PC-3 (cell line): ENCODE measurements at regions not wholly inside any gene's neighbourhood (a gene's known extent, or its start where the extent isn't known, plus 50 kb on each side); places are given as distances from the start of the nearest gene placed in this dataset.

Source experiments
- ATAC-seq: fragments of 200-7000 bp; cut with Tn5 transposase; 2 replicates; pipeline ENCODE4 v1.9.1; 2020; ENCODE audit warnings: mild to moderate bottlenecking, moderate library complexity
- BruUV-seq: library from RNA; stranded (reverse); fragments of 400-500 nt; replicated peaks from 2 replicates; lab custom pipeline; 2021; lab: Mats Ljungman, UMichigan
- CTCF ChIA-PET: fragments of 300-600 bp; sonication (Branson Sonifier 250); formaldehyde crosslinking; loops from one replicate; lab custom pipeline; 2022; ENCODE audit warnings: antibody characterized with exemption; lab: Charles Lee
- POLR2A ChIA-PET: fragments of 300-600 bp; sonication (Branson Sonifier 250); formaldehyde crosslinking; loops from one replicate; lab custom pipeline; 2022; ENCODE audit warnings: antibody characterized with exemption; ENCODE audit not compliant: unreplicated experiment; lab: Charles Lee
- DNase-seq: peaks from one replicate; pipeline ENCODE4 v3.0.0-alpha.2; 2015
- H2AFZ ChIP-seq: fragments of 300-600 bp; sonication (generic); 2 replicates; pipeline ENCODE4 v1.6.0; 2016; ENCODE audit warnings: antibody characterized with exemption, low read length
- H3F3A ChIP-seq: fragments of 300-600 bp; sonication (generic); one replicate; pipeline ENCODE4 v1.6.0; 2017; ENCODE audit warnings: antibody characterized with exemption, low read length, control low read depth, mild to moderate bottlenecking; ENCODE audit not compliant: unreplicated experiment
- H3K27ac ChIP-seq: fragments of 300-600 bp; sonication (generic); 2 replicates; pipeline ENCODE4 v1.5.1; 2016; ENCODE audit warnings: mild to moderate bottlenecking, low read length
- H3K27me3 ChIP-seq: fragments of 300-600 bp; sonication (generic); 2 replicates; pipeline ENCODE4 v1.6.1; 2016; ENCODE audit warnings: low read length, mixed read lengths
- H3K36me3 ChIP-seq: fragments of 300-600 bp; sonication (generic); 2 replicates; pipeline ENCODE4 v1.6.1; 2016; ENCODE audit warnings: low read depth, mixed run types, low read length, mixed read lengths
- H3K4me1 ChIP-seq: fragments of 300-600 bp; sonication (generic); 2 replicates; pipeline ENCODE4 v1.5.1; 2016; ENCODE audit warnings: low read length; ENCODE audit not compliant: insufficient read depth
- H3K4me2 ChIP-seq: fragments of 300-600 bp; sonication (generic); 2 replicates; pipeline ENCODE4 v1.6.0; 2016; ENCODE audit warnings: low read length
- H3K4me3 ChIP-seq: fragments of 300-600 bp; sonication (generic); 2 replicates; pipeline ENCODE4 v1.5.1; 2016; ENCODE audit warnings: mild to moderate bottlenecking, low read length, mixed read lengths
- H3K79me2 ChIP-seq: fragments of 300-600 bp; sonication (generic); 2 replicates; pipeline ENCODE4 v1.6.1; 2017; ENCODE audit warnings: low read length, mixed read lengths
- H3K9ac ChIP-seq: fragments of 300-600 bp; sonication (generic); 2 replicates; pipeline ENCODE4 v1.6.0; 2016; ENCODE audit warnings: mild to moderate bottlenecking, low read length
- H3K9me2 ChIP-seq: fragments of 300-600 bp; sonication (generic); replicated peaks from 2 replicates; pipeline ENCODE4 v1.6.1; 2016; ENCODE audit warnings: mixed run types, low read length, mixed read lengths
- H3K9me3 ChIP-seq: fragments of 300-600 bp; sonication (generic); 2 replicates; pipeline ENCODE4 v1.6.1; 2016; ENCODE audit warnings: low read length, mixed read lengths
- H4K20me1 ChIP-seq: fragments of 300-600 bp; sonication (generic); 2 replicates; pipeline ENCODE4 v1.6.1; 2016; ENCODE audit warnings: low read length, mixed read lengths
- EZH2 ChIP-seq: fragments of 300-600 bp; sonication (generic); IDR thresholded peaks from one replicate; pipeline ENCODE4 v1.6.1; 2017; ENCODE audit warnings: antibody characterized with exemption, mild to moderate bottlenecking, low read length; ENCODE audit not compliant: unreplicated experiment
- EZH2phosphoT487 ChIP-seq: fragments of 300-600 bp; sonication (generic); IDR thresholded peaks from 2 replicates; pipeline ENCODE4 v1.6.1; 2018; ENCODE audit warnings: mild to moderate bottlenecking, antibody characterized with exemption, low read length, borderline replicate concordance
- intact Hi-C: fragments of 100-400 bp; cut with micrococcal nuclease; formaldehyde crosslinking; loops from 2 replicates; pipeline ENCODE4 v1.9.0; 2023
- TF ChIP-seq, protein P1 (sequence below): fragments of 300-600 bp; sonication (generic); conservative IDR thresholded peaks from 2 replicates; pipeline ENCODE4 v1.5.1; 2017; ENCODE audit warnings: antibody characterized with exemption, low read depth, mild to moderate bottlenecking, low read length

DNA sequence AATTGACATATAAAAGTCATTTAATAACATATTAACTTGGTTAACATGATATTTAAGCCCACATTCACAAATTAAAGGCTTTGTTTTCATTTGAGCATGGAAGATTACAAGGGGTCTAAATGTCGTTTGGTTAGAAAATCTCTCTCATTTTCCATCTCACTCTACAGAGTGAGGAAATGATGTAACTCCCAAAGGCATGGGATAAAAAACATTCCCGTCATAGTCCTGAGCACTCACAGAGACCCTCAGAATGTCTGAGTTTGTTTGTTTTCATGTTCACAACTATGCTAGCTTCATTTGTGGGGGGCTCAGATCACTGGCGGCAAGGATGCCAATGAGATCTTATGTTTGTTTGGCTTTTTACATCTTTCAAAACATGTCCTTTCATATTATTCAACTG is 307.5 kb downstream of the TBC1D4 start:
- ATAC-seq (no peak), DNase-seq (no peak)
- Histone ChIP-seq H3K9ac (no peak overlapping the region), H2AFZ (no peak overlapping the region), H3K4me2 (no peak overlapping the region), H3K9me3 (no peaks in the 10 kb centered on the region), H3K9me2 (no peaks in the 10 kb centered on the region), H3K27me3 (no peaks in the 10 kb centered on the region), H3K79me2 (no peaks in the 10 kb centered on the region), H3K27ac (no peak overlapping the region), H3F3A (no peaks in the 10 kb centered on the region), H3K4me1 (no peaks in the 10 kb centered on the region), H3K4me3 (no peak overlapping the region), H4K20me1 (no peaks in the 10 kb centered on the region), H3K36me3 (no peaks in the 10 kb centered on the region)
- TF ChIP-seq EZH2phosphoT487: no peak
- TF ChIP-seq, protein P1, sequence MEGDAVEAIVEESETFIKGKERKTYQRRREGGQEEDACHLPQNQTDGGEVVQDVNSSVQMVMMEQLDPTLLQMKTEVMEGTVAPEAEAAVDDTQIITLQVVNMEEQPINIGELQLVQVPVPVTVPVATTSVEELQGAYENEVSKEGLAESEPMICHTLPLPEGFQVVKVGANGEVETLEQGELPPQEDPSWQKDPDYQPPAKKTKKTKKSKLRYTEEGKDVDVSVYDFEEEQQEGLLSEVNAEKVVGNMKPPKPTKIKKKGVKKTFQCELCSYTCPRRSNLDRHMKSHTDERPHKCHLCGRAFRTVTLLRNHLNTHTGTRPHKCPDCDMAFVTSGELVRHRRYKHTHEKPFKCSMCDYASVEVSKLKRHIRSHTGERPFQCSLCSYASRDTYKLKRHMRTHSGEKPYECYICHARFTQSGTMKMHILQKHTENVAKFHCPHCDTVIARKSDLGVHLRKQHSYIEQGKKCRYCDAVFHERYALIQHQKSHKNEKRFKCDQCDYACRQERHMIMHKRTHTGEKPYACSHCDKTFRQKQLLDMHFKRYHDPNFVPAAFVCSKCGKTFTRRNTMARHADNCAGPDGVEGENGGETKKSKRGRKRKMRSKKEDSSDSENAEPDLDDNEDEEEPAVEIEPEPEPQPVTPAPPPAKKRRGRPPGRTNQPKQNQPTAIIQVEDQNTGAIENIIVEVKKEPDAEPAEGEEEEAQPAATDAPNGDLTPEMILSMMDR: no peak
- no peak for TF ChIP-seq EZH2
- ChIA-PET POLR2A (no interaction called here), CTCF (no interaction called here)
- intact Hi-C loops: no loop called here
- BruUV-seq: no TSS peak

DNA sequence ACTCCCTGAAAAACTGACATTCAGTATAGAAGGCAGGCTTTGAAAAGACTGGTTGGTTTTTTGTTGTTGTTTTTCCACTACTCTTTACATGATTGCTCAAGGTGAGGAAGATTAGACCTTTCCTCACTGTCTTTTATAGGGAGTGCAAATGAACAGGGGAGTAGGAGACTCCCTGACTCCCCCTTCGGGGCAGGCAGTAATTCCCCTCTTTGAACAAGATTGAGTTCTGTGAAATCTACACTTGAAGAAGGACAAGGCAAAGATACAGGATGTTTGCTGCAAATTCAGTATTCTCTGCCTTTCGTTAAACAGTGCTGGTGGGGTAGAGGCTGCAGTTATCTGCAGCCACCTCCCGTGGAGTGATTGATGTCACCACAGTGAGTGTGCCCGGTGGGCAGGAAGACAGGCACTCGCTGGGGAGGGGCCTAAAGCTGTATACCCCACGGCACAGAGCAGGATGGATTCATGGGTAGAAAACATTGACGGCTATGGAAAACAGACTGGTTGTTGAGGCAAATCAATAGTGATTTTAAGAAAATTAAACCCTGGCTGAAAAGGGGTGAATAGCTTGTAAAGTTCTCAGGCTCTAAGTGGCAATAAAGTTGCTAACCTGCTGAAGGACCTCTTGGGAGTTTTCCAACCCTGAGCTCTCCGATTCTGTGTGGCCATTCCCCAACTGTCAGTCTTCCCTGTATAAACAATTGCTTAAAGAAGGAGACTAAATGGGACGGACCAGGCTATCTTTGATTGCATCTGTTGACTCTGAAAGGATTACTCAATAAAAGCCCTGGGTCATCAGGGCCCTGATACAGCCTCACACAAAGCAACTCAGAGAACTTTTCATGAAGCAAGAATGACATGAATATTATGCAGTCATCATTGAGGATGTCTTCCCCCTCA is 308.3 kb downstream of the TBC1D4 start:
- no peaks in the 10 kb centered on the region for H3K9me2 ChIP-seq
- intact Hi-C loops: no loop called here
- ChIA-PET POLR2A (no interaction called here), CTCF (no interaction called here)
- no peak overlapping the region for H3K4me2 ChIP-seq
- H3K27me3 ChIP-seq: no peaks in the 10 kb centered on the region
- TF ChIP-seq EZH2: no peak
- TF ChIP-seq, protein P1: no peak
- TF ChIP-seq EZH2phosphoT487: no peak
- no peaks in the 10 kb centered on the region for H3K4me1 ChIP-seq
- H3K36me3 ChIP-seq: no peaks in the 10 kb centered on the region
- no peaks in the 10 kb centered on the region for H3F3A ChIP-seq
- no peak overlapping the region for H3K9ac ChIP-seq
- H3K79me2 ChIP-seq: no peaks in the 10 kb centered on the region
- H2AFZ ChIP-seq: no peak overlapping the region
- BruUV-seq: no TSS peak
- ATAC-seq: no peak
- H3K4me3 ChIP-seq: no peak overlapping the region
- H3K9me3 ChIP-seq: no peaks in the 10 kb centered on the region
- no peak for DNase-seq
- no peaks in the 10 kb centered on the region for H4K20me1 ChIP-seq
- H3K27ac ChIP-seq: no peak overlapping the region

DNA sequence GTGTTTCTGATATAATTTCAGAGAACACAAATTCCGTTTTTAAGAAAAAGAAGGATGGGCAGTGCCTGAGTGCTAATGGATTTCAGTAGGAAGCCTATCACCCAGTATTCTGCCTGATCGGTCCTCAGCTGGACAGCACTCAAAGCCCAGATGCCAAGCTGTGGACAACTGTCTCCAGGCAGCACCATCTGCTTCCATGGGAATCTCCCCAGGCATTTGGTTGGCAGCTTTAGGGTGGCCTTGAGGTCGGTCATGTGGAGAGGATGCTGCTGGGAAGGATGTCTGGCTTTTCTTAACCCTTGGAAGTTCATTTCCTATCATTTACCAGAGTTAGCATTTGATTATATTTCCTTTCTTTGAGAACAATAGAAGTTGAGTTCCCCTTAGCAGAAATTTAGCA is 311.7 kb downstream of the TBC1D4 start:
- TF ChIP-seq EZH2phosphoT487 (no peak), EZH2 (no peak)
- TF ChIP-seq, protein P1: no peak
- no peak overlapping the region for H3K4me3 ChIP-seq
- POLR2A ChIA-PET: no interaction called here
- H4K20me1 ChIP-seq: no peaks in the 10 kb centered on the region
- no peak overlapping the region for H3K4me2 ChIP-seq
- no peaks in the 10 kb centered on the region for H3K9me3 ChIP-seq
- no peaks in the 10 kb centered on the region for H3K79me2 ChIP-seq
- CTCF ChIA-PET: no interaction called here
- no peaks in the 10 kb centered on the region for H3K27me3 ChIP-seq
- H3K27ac ChIP-seq: no peak overlapping the region
- H3K4me1 ChIP-seq: no peaks in the 10 kb centered on the region
- no peak overlapping the region for H3K9ac ChIP-seq
- no peak for DNase-seq
- no peaks in the 10 kb centered on the region for H3K9me2 ChIP-seq
- intact Hi-C loops: no loop called here
- H2AFZ ChIP-seq: no peak overlapping the region
- H3F3A ChIP-seq: no peaks in the 10 kb centered on the region
- ATAC-seq: no peak
- H3K36me3 ChIP-seq: no peaks in the 10 kb centered on the region
- BruUV-seq: no TSS peak
